IPS-20b (cell line): ENCODE measurements at regions not wholly inside any gene's neighbourhood (a gene's known extent, or its start where the extent isn't known, plus 50 kb on each side); places are given as distances from the start of the nearest gene placed in this dataset.
"Not testable (repeated sequence)": the region's sequence is repeated elsewhere in the genome, so short reads cannot be mapped to it uniquely, and the experiment has no call there.

ENCODE experiments used
- H3K27ac ChIP-seq: one replicate; pipeline ENCODE4 v1.5.1; 2013; ENCODE audit warnings: low read length
- H3K27me3 ChIP-seq: 2 replicates; pipeline ENCODE4 v1.6.1; 2013; ENCODE audit warnings: mild to moderate bottlenecking, low read length, inconsistent platforms; ENCODE audit not compliant: insufficient read depth
- H3K36me3 ChIP-seq: 2 replicates; pipeline ENCODE4 v1.6.1; 2013; ENCODE audit warnings: low read depth, mild to moderate bottlenecking, inconsistent platforms, low read length, moderate library complexity; ENCODE audit not compliant: insufficient read depth
- H3K4me1 ChIP-seq: 2 replicates; pipeline ENCODE4 v1.6.1; 2013; ENCODE audit warnings: mild to moderate bottlenecking, control low read depth, inconsistent platforms, low read length, moderate library complexity; ENCODE audit not compliant: insufficient read depth
- H3K4me3 ChIP-seq: 2 replicates; pipeline ENCODE4 v1.5.1; 2013; ENCODE audit warnings: mild to moderate bottlenecking, low read length, inconsistent platforms
- H3K9ac ChIP-seq: 2 replicates; pipeline ENCODE4 v1.6.1; 2013; ENCODE audit warnings: low read depth, mild to moderate bottlenecking, inconsistent platforms, low read length, moderate library complexity
- H3K9me3 ChIP-seq: 2 replicates; pipeline ENCODE4 v1.6.1; 2013; ENCODE audit warnings: mild to moderate bottlenecking, low read depth, low read length, inconsistent platforms; ENCODE audit not compliant: insufficient read depth

DNA sequence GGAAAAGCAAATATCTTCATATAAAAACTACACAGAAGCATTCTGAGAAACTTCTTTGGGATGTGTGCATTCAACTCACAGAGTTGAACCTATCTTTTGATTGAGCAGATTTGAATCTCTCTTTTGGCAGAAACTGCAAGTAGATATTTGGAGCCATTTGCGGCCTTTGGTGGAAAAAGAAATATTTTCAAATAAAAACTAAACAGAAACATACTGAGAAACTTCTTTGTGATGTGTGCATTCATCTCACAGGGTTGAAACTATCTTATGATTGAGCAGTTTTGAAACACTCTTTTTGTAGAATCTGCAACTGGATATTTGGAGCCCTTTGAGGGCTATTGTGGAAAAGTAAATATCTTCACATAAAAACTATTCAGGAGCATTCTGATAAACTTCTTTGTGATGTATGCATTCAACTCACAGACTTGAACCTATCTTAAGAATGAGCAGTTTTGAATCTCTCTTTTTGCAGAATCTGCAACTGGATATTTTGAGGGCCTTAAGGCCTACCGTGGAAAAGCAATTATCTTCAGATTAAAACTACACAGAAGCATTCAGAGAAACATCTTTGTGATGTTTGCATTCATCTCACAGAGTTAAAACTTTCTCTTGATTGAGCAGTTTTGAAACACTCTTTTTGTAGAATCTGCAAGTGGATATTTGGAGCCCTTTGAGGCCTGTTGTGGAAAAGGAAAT is 4158.2 kb upstream of the OR11H1 start:
- not testable (repeated sequence) for H3K4me3 ChIP-seq, H3K36me3 ChIP-seq, H3K9ac ChIP-seq, H3K27me3 ChIP-seq, H3K4me1 ChIP-seq, H3K27ac ChIP-seq
- peaks cover 67% of the 10 kb centered on the region for H3K9me3 ChIP-seq

DNA sequence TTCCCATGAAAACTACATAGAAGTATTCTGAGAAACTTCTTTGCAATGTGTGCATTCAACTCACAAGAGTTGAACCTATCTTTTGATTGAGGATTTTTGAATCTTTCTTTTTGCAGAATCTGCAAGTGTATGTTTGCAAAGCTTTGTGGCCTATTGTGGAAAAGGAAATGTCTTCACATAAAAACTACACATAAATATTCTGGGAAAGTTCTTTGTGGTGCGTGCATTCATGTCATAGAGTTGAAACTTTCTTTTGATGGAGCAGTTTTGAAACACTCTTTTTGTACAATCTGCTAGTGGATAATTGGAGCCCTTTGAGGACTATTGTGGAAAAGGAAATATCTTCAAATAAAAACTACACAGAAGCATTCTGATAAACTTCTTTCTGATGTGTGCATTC is 4157.7 kb upstream of the OR11H1 start:
- not testable (repeated sequence) for H3K4me3 ChIP-seq, H3K9ac ChIP-seq, H3K27ac ChIP-seq, H3K36me3 ChIP-seq, H3K27me3 ChIP-seq, H3K4me1 ChIP-seq
- H3K9me3 ChIP-seq, result peaks cover 68% of the 10 kb centered on the region
